CD4-positive, alpha-beta T cell treated with Interleukin-12 subunit alpha and Interleukin-12 subunit beta, for 1 hour (primary cell): ENCODE measurements at regions not wholly inside any gene's neighbourhood (a gene's known extent, or its start where the extent isn't known, plus 50 kb on each side); places are given as distances from the start of the nearest gene placed in this dataset.
A peak's percentile ranks its signal among the peaks of the same experiment; 100 is the strongest.

Source experiments
- DNase-seq: peaks from one replicate; pipeline ENCODE4 v3.0.0-alpha.2; 2020

- no peak for DNase-seq
Measured at GRCh38 chr14:71694591-71695530, 237.4 kb upstream of the RGS6 start.

- no peak for DNase-seq
Measured at GRCh38 chr14:71695611-71696350, 236.4 kb upstream of the RGS6 start.

- peak; percentile 4 for DNase-seq
Measured at GRCh38 chr14:71698027-71698426, 234.2 kb upstream of the RGS6 start.

- DNase-seq = no peak
Measured at GRCh38 chr14:71698673-71699072, 233.6 kb upstream of the RGS6 start.

- no peak for DNase-seq
Measured at GRCh38 chr14:71701990-71702389, 230.2 kb upstream of the RGS6 start.

GRCh38 chr14:71702786-71703185, 229.4 kb upstream of the RGS6 start:
- no peak for DNase-seq

- DNase-seq = no peak
Measured at GRCh38 chr14:71703477-71703876, 228.8 kb upstream of the RGS6 start.

- DNase-seq = no peak
Measured at GRCh38 chr14:71704210-71704609, 228.0 kb upstream of the RGS6 start.

- DNase-seq = no peak
Measured at GRCh38 chr14:71705460-71705859, 226.8 kb upstream of the RGS6 start.

- DNase-seq = no peak
Measured at GRCh38 chr14:71709076-71709475, 223.2 kb upstream of the RGS6 start.

GRCh38 chr14:71709987-71710386, 222.2 kb upstream of the RGS6 start:
- DNase-seq = no peak

- no peak for DNase-seq
Measured at GRCh38 chr14:71711125-71711524, 221.1 kb upstream of the RGS6 start.

- no peak for DNase-seq
Measured at GRCh38 chr14:71711619-71712018, 220.6 kb upstream of the RGS6 start.

- no peak for DNase-seq
Measured at GRCh38 chr14:71712478-71712877, 219.8 kb upstream of the RGS6 start.

- DNase-seq = no peak
Measured at GRCh38 chr14:71713016-71713415, 219.2 kb upstream of the RGS6 start.

GRCh38 chr14:71713451-71713850, 218.8 kb upstream of the RGS6 start:
- DNase-seq = no peak

GRCh38 chr14:71714225-71714624, 218.0 kb upstream of the RGS6 start:
- no peak for DNase-seq

- DNase-seq = no peak
Measured at GRCh38 chr14:71716041-71716772, 216.0 kb upstream of the RGS6 start.

- DNase-seq = peak; percentile 11
Measured at GRCh38 chr14:71720978-71721624, 211.1 kb upstream of the RGS6 start.

- no peak for DNase-seq
Measured at GRCh38 chr14:71721791-71722190, 210.4 kb upstream of the RGS6 start.

- DNase-seq = no peak
Measured at GRCh38 chr14:71722885-71723284, 209.3 kb upstream of the RGS6 start.

GRCh38 chr14:71725922-71726579, 206.2 kb upstream of the RGS6 start:
- no peak for DNase-seq
